GM12873 (cell line): ENCODE measurements at regions not wholly inside any gene's neighbourhood (a gene's known extent, or its start where the extent isn't known, plus 50 kb on each side); places are given as distances from the start of the nearest gene placed in this dataset.

Experiments
- TF ChIP-seq, protein P1 (sequence below): IDR thresholded peaks from 2 replicates; pipeline ENCODE4 v1.5.1; 2012; ENCODE audit warnings: low read depth, mild to moderate bottlenecking, moderate library complexity, low read length, control low read depth; ENCODE audit not compliant: insufficient read depth; ENCODE audit errors: missing control alignments

DNA sequence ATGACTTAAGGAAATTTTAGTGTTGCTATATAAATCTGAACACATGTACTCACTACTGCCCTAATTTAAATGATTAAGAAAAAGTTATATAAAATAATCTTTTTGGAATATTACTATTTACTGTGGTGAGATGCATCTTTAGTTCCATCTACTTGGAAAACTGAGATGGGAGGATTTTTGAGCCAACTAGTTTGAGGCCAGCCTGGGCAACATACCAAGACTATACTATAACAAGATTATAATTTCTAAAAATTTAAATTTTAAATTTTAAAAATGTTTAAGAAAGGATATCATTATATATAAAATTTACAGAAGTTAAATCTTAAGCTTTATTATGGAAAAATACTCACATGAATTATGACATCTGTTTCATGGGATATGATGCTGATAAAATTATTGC lies 530.8 kb upstream of the IGFBP3 start:
- TF ChIP-seq, protein P1, sequence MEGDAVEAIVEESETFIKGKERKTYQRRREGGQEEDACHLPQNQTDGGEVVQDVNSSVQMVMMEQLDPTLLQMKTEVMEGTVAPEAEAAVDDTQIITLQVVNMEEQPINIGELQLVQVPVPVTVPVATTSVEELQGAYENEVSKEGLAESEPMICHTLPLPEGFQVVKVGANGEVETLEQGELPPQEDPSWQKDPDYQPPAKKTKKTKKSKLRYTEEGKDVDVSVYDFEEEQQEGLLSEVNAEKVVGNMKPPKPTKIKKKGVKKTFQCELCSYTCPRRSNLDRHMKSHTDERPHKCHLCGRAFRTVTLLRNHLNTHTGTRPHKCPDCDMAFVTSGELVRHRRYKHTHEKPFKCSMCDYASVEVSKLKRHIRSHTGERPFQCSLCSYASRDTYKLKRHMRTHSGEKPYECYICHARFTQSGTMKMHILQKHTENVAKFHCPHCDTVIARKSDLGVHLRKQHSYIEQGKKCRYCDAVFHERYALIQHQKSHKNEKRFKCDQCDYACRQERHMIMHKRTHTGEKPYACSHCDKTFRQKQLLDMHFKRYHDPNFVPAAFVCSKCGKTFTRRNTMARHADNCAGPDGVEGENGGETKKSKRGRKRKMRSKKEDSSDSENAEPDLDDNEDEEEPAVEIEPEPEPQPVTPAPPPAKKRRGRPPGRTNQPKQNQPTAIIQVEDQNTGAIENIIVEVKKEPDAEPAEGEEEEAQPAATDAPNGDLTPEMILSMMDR: no peak

DNA sequence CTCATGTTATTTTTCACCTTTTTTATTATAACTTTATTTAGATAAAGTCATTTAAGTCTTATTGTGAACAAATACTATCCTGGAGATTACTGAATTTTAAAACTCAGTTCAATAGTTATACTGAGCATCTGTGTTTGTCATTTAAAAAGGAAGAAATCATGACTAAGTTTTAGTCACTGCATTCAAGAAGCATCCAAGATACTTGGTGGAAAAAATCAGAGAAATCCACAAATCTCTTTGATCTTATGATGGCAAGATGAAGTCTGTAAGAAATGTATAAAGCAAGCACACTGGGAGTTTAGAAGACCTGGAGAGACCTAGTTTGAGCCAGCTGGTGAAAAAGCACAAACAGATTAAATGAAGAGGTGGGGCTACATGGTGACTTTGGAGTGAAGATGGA lies 529.8 kb upstream of the IGFBP3 start:
- TF ChIP-seq, protein P1: no peak

DNA sequence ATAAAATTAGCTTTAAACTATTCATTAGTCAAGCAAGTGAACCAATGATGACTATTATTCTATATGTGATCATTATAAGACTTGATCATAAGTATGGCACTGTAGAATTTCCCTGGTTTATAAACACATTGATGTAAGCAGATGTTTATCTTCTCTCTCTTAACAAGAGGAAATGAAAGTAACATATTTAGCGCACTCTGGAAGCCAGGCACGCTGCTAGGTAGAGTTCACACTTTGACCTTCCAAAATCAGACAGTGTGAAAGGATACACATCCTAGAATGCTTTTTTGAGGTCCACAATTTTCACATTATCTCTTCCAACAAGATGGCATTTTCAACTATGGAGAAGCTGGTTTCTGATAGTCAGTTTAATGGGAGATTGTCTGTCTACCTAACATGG lies 529.4 kb upstream of the IGFBP3 start:
- TF ChIP-seq, protein P1: no peak

DNA sequence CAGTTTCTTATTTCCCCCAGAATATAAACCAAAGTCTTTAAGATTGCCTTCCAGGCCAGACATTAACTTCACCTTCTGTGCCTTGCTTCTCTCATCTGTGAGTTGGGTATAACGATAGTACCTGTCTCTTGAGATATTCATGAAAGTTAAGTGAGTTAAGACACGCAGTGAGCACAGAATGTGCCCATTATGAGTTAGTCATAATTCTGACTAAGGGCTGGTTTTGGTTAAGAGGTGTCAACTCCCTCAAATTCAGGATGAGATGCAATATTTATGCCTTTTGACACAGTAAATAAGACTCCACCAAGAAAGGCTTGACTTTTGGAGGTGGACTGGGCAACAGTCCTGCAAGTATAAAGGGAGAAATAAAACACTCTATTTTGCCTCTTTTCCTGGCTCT lies 528.7 kb upstream of the IGFBP3 start:
- TF ChIP-seq, protein P1: no peak

DNA sequence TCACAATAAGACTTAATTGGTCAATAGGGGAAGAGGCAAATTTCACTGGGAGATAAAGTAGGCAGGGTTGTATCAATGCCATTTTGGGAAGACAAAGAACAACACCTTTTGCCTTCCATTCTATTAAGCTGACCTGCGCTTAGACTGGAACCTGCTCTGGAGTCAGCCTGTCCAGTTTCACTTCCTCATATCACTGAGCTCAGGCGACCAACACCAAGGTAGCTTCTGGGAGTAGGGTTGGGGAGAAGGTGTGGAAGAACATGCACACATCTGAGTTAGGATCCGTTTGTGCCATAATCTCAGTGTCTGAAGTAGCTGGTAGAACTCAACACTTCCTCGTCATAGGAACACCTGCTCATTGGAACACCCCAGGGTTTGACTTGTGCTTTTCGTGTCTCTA lies 527.4 kb upstream of the IGFBP3 start:
- TF ChIP-seq, protein P1: no peak

DNA sequence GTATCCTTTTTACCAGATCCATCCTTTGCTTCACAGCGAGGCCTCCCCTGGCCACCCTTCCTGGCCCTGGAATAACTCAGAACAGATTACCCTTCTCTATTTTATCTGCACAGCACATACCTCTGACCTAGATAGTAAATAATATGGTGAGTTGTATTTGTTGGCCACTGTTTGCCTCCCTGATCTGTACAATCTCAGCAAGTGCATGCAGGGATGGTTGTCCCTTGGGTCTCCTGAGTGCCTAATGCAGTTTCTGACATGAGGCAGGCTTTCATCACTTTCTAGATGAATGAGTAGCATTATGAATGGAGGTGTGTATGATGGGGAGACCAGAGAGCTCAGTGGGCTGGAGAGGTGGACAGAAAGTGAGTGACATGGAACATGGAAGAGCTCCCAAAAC lies 525.1 kb upstream of the IGFBP3 start:
- TF ChIP-seq, protein P1: no peak

DNA sequence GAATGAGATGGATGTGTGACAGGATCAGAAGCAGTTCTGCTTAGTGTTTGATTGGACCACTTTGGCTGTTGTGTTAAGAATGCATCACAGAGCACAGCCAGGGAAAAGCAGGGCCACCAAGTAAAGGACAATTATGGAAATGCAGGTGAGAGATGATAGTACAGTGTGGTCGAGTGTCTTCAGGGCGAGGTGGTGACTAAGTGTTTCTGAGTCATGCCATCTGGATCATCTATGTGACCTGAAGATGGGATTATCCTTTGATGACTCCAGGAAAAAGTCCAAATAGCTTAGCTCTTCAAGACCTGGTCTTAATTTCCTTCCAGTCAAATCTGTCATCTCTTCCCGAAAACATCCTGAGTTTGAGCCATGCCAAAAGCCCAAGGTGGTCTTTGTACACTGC lies 523.2 kb upstream of the IGFBP3 start:
- TF ChIP-seq, protein P1: no peak
